OCI-LY7 (cell line): ENCODE measurements at regions not wholly inside any gene's neighbourhood (a gene's known extent, or its start where the extent isn't known, plus 50 kb on each side); places are given as distances from the start of the nearest gene placed in this dataset. TPM values are rescaled to one million over a fixed set of nuclear protein-coding genes. Genes with fewer than 3 reads are reported as not detected.

ENCODE experiments used
- BruUV-seq: library from RNA; stranded (reverse); fragments of 400-500 nt; replicated peaks from 2 replicates; lab custom pipeline; 2021; lab: Mats Ljungman, UMichigan
- CTCF ChIA-PET: fragments of 300-600 bp; sonication (Branson Sonifier 250); formaldehyde crosslinking; loops from one replicate; lab custom pipeline; 2022; ENCODE audit warnings: antibody characterized with exemption; ENCODE audit not compliant: unreplicated experiment; lab: Charles Lee
- POLR2A ChIA-PET: fragments of 300-600 bp; sonication (Branson Sonifier 250); formaldehyde crosslinking; loops from one replicate; lab custom pipeline; 2022; ENCODE audit warnings: antibody characterized with exemption; lab: Charles Lee
- DNase-seq: peaks from one replicate; pipeline ENCODE4 v3.0.0-alpha.2; 2015; ENCODE audit warnings: low spot score
- H2AFZ ChIP-seq: fragments of 200-600 bp; sonication (generic), shearing (Covaris generic); 2 replicates; pipeline ENCODE4 v1.6.1; 2014; ENCODE audit warnings: mild to moderate bottlenecking, antibody characterized with exemption, low read length, moderate library complexity
- H3K27ac ChIP-seq: fragments of 200-600 bp; sonication (generic); 2 replicates; pipeline ENCODE4 v1.5.1; 2014; ENCODE audit warnings: mixed run types, low read depth, mild to moderate bottlenecking, moderate library complexity, low read length, inconsistent platforms; ENCODE audit not compliant: poor library complexity, severe bottlenecking
- H3K36me3 ChIP-seq: fragments of 200-600 bp; sonication (generic); 2 replicates; pipeline ENCODE4 v1.6.1; 2014; ENCODE audit warnings: mild to moderate bottlenecking, antibody characterized with exemption, low read length, moderate library complexity, mixed read lengths; ENCODE audit not compliant: insufficient read depth
- H3K4me1 ChIP-seq: fragments of 200-600 bp; sonication (generic); 2 replicates; pipeline ENCODE4 v1.5.1; 2014; ENCODE audit warnings: mild to moderate bottlenecking, low read length; ENCODE audit not compliant: insufficient read depth, poor library complexity, severe bottlenecking
- H3K4me2 ChIP-seq: fragments of 200-600 bp; sonication (generic); 2 replicates; pipeline ENCODE4 v1.6.1; 2014; ENCODE audit warnings: mild to moderate bottlenecking, low read length
- H3K4me3 ChIP-seq: fragments of 200-600 bp; sonication (generic); 2 replicates; pipeline ENCODE4 v1.5.1; 2014; ENCODE audit warnings: mild to moderate bottlenecking, low read depth, low read length; ENCODE audit not compliant: poor library complexity, severe bottlenecking
- H3K79me2 ChIP-seq: fragments of 200-600 bp; sonication (generic); 2 replicates; pipeline ENCODE4 v1.6.1; 2016; ENCODE audit warnings: low read depth, mild to moderate bottlenecking, low read length, moderate library complexity, mixed read lengths; ENCODE audit not compliant: insufficient read depth
- H3K9me2 ChIP-seq: fragments of 200-600 bp; sonication (generic); 2 replicates; pipeline ENCODE4 v1.6.1; 2016; ENCODE audit warnings: mild to moderate bottlenecking, low read length, mixed read lengths; ENCODE audit not compliant: insufficient read depth
- H3K9me3 ChIP-seq: fragments of 200-600 bp; sonication (generic); 2 replicates; pipeline ENCODE4 v1.6.1; 2014; ENCODE audit warnings: mild to moderate bottlenecking, mixed run types, low read length, mixed read lengths
- H4K20me1 ChIP-seq: fragments of 200-600 bp; sonication (generic); 2 replicates; pipeline ENCODE4 v1.6.1; 2014; ENCODE audit warnings: mild to moderate bottlenecking, antibody characterized with exemption, low read length, moderate library complexity, mixed read lengths; ENCODE audit not compliant: insufficient read depth
- CTCF ChIP-seq: fragments of 200-600 bp; sonication (generic); conservative IDR thresholded peaks from 2 replicates; pipeline ENCODE4 v1.5.1; 2014; ENCODE audit warnings: mild to moderate bottlenecking, antibody characterized with exemption, low read length, moderate library complexity, mixed read lengths
- EZH2phosphoT487 ChIP-seq: fragments of 200-600 bp; sonication (generic); IDR thresholded peaks from 2 replicates; pipeline ENCODE4 v1.6.1; 2018; ENCODE audit warnings: low read depth, borderline replicate concordance, mild to moderate bottlenecking, mixed run types, antibody characterized with exemption, low read length, moderate library complexity, mixed read lengths
- intact Hi-C: fragments of 100-400 bp; cut with micrococcal nuclease; formaldehyde crosslinking; loops from one replicate; pipeline ENCODE4 v1.10.0; 2022; ENCODE audit not compliant: unreplicated experiment
- small RNA-seq: library from RNA; depleted of rRNA; stranded (forward); fragments of <200 nt; gene quantifications from one replicate; pipeline ENCODE3, GENCODE V24; 2014

GRCh38 chr20:40978761-40979160, 49.9 kb upstream of the TOP1 start:
- Histone ChIP-seq H3K9me2 (no peaks in the 10 kb centered on the region), H3K4me1 (peaks cover 39% of the 10 kb centered on the region), H3K27ac (no peak overlapping the region), H3K9me3 (peaks cover 29% of the 10 kb centered on the region; the same call in 1 of the 2 replicates), H2AFZ (no peak overlapping the region), H3K79me2 (no peaks in the 10 kb centered on the region), H3K4me2 (no peak overlapping the region), H3K4me3 (no peak overlapping the region), H3K36me3 (peaks cover 22% of the 10 kb centered on the region; the same call in 1 of the 2 replicates), H4K20me1 (no peaks in the 10 kb centered on the region)
- ChIA-PET POLR2A (interaction anchor here (0.9 kb wide), 1 partner anchor 13 kb away, joined by 3 read pairs; no protein-coding TSS in a partner anchor), CTCF (no interaction called here)
- DNase-seq, result no peak
- no TSS peak for BruUV-seq
- intact Hi-C loops, result no loop called here
- TF ChIP-seq CTCF, result no peak
- no peak for TF ChIP-seq EZH2phosphoT487

Small RNAs in the stretch of these regions (small RNA-seq; reads per million reads assigned to genes)
- not detected for gene RNA5SP484
